IPS DF 6.9 (cell line): ENCODE measurements at regions not wholly inside any gene's neighbourhood (a gene's known extent, or its start where the extent isn't known, plus 50 kb on each side); places are given as distances from the start of the nearest gene placed in this dataset.
A peak's percentile ranks its signal among the peaks of the same experiment; 100 is the strongest.
"Not testable (repeated sequence)": the region's sequence is repeated elsewhere in the genome, so short reads cannot be mapped to it uniquely, and the experiment has no call there.

ENCODE experiments used
- DNase-seq: peaks from one replicate; pipeline ENCODE4 v3.0.0-alpha.2; 2013; ENCODE audit warnings: low read depth, low spot score
- H3K27ac ChIP-seq: one replicate; pipeline ENCODE4 v1.5.1; 2013; ENCODE audit warnings: low read length, control low read depth
- H3K27me3 ChIP-seq: 2 replicates; pipeline ENCODE4 v1.6.1; 2013; ENCODE audit warnings: mild to moderate bottlenecking, low read length; ENCODE audit not compliant: control insufficient read depth, insufficient read depth
- H3K36me3 ChIP-seq: 2 replicates; pipeline ENCODE4 v1.6.1; 2013; ENCODE audit warnings: low read length; ENCODE audit not compliant: control insufficient read depth, insufficient read depth
- H3K4me1 ChIP-seq: 2 replicates; pipeline ENCODE4 v1.6.1; 2013; ENCODE audit warnings: low read length; ENCODE audit not compliant: control insufficient read depth, insufficient read depth
- H3K4me3 ChIP-seq: 2 replicates; pipeline ENCODE4 v1.5.1; 2013; ENCODE audit warnings: mild to moderate bottlenecking, low read length
- H3K9me3 ChIP-seq: 2 replicates; pipeline ENCODE4 v1.6.1; 2013; ENCODE audit warnings: low read length, inconsistent platforms; ENCODE audit not compliant: control insufficient read depth, insufficient read depth
- WGBS: extraction: QIAGEN DNeasy Blood & Tissue Kit; methylation state at CpG from one replicate; pipeline ENCODE4 v1.1.7; 2013; ENCODE audit warnings: mixed read lengths, missing lambda C conversion rate; ENCODE audit not compliant: insufficient read length, insufficient coverage; 5-methylcytosine and 5-hydroxymethylcytosine counted together

- Histone ChIP-seq H3K9me3 (no peaks in the 10 kb centered on the region), H3K36me3 (no peaks in the 10 kb centered on the region), H3K4me1 (no peaks in the 10 kb centered on the region; the same call in 1 of the 2 replicates), H3K4me3 (no peak overlapping the region), H3K27ac (no peak overlapping the region), H3K27me3 (no peaks in the 10 kb centered on the region)
- WGBS, result no CpG with 5 or more reads among the region's 4 CpGs
- no peak for DNase-seq
Observed at GRCh38 chr9:129418451-129418850, 202.4 kb downstream of the C9orf50 start.

GRCh38 chr9:129416821-129417539, 203.9 kb downstream of the C9orf50 start:
- Histone ChIP-seq H3K27me3 (no peaks in the 10 kb centered on the region), H3K36me3 (no peaks in the 10 kb centered on the region), H3K27ac (no peak overlapping the region), H3K4me3 (no peak overlapping the region), H3K9me3 (no peaks in the 10 kb centered on the region), H3K4me1 (no peaks in the 10 kb centered on the region; the same call in 1 of the 2 replicates)
- DNase-seq, result no peak
- no CpG with 5 or more reads among the region's 12 CpGs for WGBS

GRCh38 chr9:129415942-129416651, 204.8 kb downstream of the C9orf50 start:
- Histone ChIP-seq H3K4me1 (no peaks in the 10 kb centered on the region; the same call in 1 of the 2 replicates), H3K27me3 (no peaks in the 10 kb centered on the region), H3K27ac (no peak overlapping the region), H3K36me3 (no peaks in the 10 kb centered on the region), H3K9me3 (no peaks in the 10 kb centered on the region), H3K4me3 (no peak overlapping the region)
- no CpG with 5 or more reads among the region's 26 CpGs for WGBS
- no peak for DNase-seq

- WGBS, result no CpG with 5 or more reads among the region's 21 CpGs
- Histone ChIP-seq H3K27me3 (no peaks in the 10 kb centered on the region), H3K27ac (no peak overlapping the region), H3K4me3 (no peak overlapping the region), H3K36me3 (no peaks in the 10 kb centered on the region), H3K4me1 (no peaks in the 10 kb centered on the region; the same call in 1 of the 2 replicates), H3K9me3 (no peaks in the 10 kb centered on the region)
- no peak for DNase-seq
Observed at GRCh38 chr9:129414993-129415941, 205.6 kb downstream of the C9orf50 start.

DNA sequence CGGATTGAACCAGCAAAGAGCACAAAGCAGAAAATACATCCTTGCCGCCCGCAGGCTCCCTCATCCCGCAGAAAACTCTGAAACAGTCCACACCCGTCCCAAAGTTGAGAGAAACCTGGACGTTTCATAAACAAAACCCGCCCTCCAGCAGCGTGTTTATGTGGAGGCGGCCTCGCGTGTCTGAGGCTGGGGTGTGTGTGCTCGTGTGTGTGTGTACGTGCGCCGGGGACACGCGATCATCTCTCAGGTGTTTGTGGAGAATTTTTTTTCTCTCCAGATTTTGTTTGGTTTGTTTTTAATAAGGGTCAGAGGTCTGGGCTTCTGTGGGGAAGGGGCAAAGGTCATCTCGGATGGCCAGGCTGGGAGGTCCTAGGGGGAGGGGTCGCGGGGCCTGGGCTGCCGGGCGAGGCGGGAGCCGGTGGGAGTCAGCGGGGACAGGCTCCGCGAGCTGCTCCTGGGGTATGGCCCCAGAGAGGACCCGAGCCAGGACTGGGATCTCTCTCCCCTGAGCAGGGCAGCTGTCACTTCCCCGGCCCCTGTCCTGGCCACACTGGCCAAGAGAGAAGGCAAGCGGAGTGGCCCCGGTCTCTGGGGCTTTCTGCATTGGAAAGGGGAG, 206.4 kb downstream of the C9orf50 start:
- DNase-seq, result no peak
- Histone ChIP-seq H3K27ac (no peak overlapping the region), H3K27me3 (no peaks in the 10 kb centered on the region), H3K36me3 (no peaks in the 10 kb centered on the region), H3K9me3 (no peaks in the 10 kb centered on the region), H3K4me3 (no peak overlapping the region; the same call in 1 of the 2 replicates), H3K4me1 (no peaks in the 10 kb centered on the region; the same call in 1 of the 2 replicates)
- WGBS, result no CpG with 5 or more reads among the region's 31 CpGs

GRCh38 chr9:129413537-129414376, 207.1 kb downstream of the C9orf50 start:
- WGBS, result no CpG with 5 or more reads among the region's 84 CpGs
- H3K9me3 ChIP-seq, result no peaks in the 10 kb centered on the region
- H3K27me3 ChIP-seq, result no peaks in the 10 kb centered on the region
- peak overlapping the region; percentile 56; the same call in 1 of the 2 replicates for H3K4me3 ChIP-seq
- H3K4me1 ChIP-seq, result no peaks in the 10 kb centered on the region; the same call in 1 of the 2 replicates
- H3K27ac ChIP-seq, result no peak overlapping the region
- no peaks in the 10 kb centered on the region for H3K36me3 ChIP-seq
- peak; percentile 81 for DNase-seq

- Histone ChIP-seq H3K9me3 (no peaks in the 10 kb centered on the region), H3K36me3 (no peaks in the 10 kb centered on the region), H3K4me3 (peak overlapping the region; percentile 56; the same call in 1 of the 2 replicates), H3K27me3 (no peaks in the 10 kb centered on the region), H3K27ac (no peak overlapping the region), H3K4me1 (no peaks in the 10 kb centered on the region; the same call in 1 of the 2 replicates)
- no peak for DNase-seq
- WGBS, result no CpG with 5 or more reads among the region's 49 CpGs
Observed at GRCh38 chr9:129412814-129413536, 207.9 kb downstream of the C9orf50 start.

DNA sequence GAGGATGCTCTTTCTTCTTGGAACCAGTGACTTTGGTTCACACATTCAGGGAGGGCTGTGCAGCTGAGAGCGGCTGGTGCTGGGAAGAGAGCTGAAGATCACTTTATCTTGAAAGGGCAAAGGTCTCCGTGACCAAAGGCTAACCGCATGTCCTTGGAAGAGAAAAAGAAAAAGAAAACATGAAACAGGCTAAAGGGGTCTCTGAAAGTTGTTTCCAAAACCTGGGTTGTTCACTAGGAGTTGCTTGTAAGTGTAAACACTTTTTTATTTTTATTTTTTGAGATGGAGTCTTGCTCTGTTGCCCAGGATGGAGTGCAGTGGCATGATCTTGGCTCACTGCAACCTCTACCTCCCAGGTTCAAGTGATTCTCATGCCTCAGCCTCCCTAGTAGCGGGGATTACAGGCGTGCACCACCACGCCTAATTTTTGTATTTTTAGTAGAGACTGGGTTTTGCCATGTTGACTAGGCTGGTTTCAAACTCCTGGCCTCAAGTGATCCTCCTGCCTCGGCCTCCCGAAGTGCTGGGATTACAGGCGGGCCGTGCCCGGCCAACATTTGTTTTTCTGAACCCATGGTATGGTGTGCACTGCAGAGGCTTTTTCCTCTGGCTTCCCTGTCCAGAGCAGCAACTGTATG, 208.6 kb downstream of the C9orf50 start:
- WGBS, result no CpG with 5 or more reads among the region's 11 CpGs
- H3K9me3 ChIP-seq, H3K4me1 ChIP-seq, H3K4me3 ChIP-seq, DNase-seq, H3K36me3 ChIP-seq, H3K27ac ChIP-seq, H3K27me3 ChIP-seq: not testable (repeated sequence)
